ENCODE measurements at regions not wholly inside any gene's neighbourhood (a gene's known extent, or its start where the extent isn't known, plus 50 kb on each side); places are given as distances from the start of the nearest gene placed in this dataset.

DNA sequence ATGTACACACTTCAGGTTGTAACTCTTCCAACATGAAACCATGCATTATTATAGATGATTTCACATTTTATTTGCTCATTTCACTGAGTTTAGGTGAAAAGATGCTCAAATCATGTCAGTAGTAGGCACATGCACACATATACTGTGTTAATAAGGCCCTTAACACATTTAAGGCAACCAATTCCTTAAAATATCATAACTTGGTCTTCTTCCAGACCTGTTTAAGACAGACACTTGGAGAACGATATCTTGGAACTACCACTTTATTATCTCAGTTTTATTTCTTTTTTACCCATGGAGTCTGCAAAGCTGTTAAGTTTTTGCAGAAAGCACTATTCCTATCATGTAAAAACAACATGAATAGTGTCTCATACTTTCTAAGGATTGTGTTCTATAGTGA is 395.2 kb upstream of the MIR17HG start:
- no peak for DNase-seq (ENCODE audit: extremely low spot score, insufficient read length, low read depth)
- FAIRE-seq: no peak

GRCh38 chr13:90954605-90955195 is 392.8 kb upstream of the MIR17HG start:
- DNase-seq (ENCODE audit: extremely low spot score, insufficient read length, low read depth) (no peak), FAIRE-seq (no peak)

DNA sequence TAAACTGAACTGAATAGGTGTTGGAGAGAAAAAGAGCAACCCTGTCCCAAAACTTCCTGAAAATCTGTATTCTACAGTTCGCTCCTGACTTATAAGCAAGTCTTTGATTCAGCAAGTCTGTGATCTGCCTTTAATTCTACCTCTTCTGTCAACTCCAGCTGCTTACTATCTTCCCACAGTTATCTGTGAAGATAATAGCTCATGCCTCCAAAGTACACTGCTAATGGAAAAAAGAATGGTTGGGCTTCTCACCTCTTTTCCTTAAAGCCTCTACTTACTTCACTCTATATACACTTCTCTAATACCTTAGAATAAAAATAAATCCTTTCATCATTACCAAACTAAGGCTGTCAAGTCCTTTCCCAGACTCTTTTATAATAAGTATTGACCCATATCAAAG is 391.5 kb upstream of the MIR17HG start:
- no peak for DNase-seq (ENCODE audit: extremely low spot score, insufficient read length, low read depth)
- no peak for FAIRE-seq

DNA sequence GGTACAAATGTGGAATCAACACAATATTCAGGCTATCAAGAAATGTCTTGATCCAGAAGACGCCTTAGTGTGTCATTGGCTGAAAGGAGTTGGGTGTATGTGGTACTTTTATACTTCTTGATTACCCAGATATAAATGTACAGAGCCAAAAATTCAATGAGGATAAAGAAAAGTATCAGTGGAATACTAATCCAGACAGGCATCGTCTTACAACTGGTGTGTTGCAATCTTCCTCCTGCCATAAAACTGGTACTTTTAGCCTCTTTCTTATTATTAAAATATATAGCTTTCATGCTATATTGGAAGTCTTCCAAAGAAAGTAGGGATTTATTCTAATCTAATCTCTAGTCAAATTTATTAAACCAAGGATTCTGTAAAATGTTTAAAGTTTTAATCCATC is 388.6 kb upstream of the MIR17HG start:
- DNase-seq (ENCODE audit: extremely low spot score, insufficient read length, low read depth) (no peak), FAIRE-seq (no peak)

DNA sequence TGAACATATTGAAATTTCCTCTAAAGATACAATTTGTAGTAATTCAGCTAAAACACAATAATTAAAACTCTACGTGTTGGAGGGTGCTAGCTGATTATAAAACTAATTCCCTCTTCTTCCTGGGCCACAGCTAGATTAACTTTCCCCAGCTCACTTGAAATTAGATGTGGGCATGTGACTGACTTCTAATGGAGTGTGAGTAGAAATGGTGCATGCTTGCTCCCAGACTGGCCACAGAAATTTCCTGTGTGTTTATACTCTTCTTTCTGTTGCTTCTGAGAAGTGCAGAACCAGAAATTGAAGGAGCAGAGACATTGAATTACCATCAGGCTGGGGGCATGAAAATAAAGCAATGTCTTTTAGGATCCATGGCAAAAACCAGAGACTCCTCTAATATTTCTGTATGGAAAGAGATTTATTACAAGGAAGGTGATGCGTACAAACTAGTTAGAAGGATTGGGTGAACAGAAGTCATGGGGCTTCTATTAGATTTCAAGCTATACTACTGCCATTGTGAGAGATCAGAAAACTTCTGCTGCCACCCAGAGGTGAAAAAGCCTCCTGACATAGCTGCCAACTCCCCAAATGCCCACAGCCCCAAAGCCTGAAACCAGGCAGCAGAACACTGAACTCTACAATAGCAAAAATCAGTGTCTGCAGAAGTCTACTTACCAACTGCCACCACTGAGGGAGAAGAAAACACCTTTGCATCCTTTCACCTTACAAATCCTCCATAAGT is 379.2 kb upstream of the MIR17HG start:
- DNase-seq (ENCODE audit: extremely low spot score, insufficient read length, low read depth) (no peak), FAIRE-seq (no peak)

- DNase-seq (ENCODE audit: extremely low spot score, insufficient read length, low read depth) (no peak), FAIRE-seq (no peak)
Observed at GRCh38 chr13:90974249-90974975, 373.1 kb upstream of the MIR17HG start.

GRCh38 chr13:90979059-90979458 is 368.4 kb upstream of the MIR17HG start:
- FAIRE-seq: no peak
- DNase-seq (ENCODE audit: extremely low spot score, insufficient read length, low read depth): no peak

- DNase-seq (ENCODE audit: extremely low spot score, insufficient read length, low read depth): no peak
- no peak for FAIRE-seq
Observed at GRCh38 chr13:90984756-90985155, 362.7 kb upstream of the MIR17HG start.

- no peak for FAIRE-seq
- no peak for DNase-seq (ENCODE audit: extremely low spot score, insufficient read length, low read depth)
Observed at GRCh38 chr13:90995001-90995400, 352.5 kb upstream of the MIR17HG start.

DNA sequence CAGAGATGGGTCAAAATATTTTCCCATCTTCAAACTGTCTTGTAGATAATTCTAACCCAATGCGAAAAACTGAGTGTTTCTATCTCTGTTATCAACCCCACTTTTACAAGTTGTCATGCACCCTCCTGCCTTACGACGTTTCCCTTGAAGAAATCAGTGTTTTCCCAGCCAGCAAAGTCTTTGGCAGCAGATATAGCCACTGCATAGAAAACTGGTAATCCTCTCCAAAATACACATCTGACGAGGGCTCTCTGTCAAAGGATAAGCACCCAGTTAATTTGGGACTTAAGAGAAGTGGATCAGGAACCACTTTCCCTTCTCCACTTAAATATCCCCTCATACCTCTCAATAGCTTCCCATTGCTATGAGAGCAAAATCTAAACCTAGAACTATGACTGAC is 351.9 kb upstream of the MIR17HG start:
- no peak for FAIRE-seq
- no peak for DNase-seq (ENCODE audit: extremely low spot score, insufficient read length, low read depth)

DNA sequence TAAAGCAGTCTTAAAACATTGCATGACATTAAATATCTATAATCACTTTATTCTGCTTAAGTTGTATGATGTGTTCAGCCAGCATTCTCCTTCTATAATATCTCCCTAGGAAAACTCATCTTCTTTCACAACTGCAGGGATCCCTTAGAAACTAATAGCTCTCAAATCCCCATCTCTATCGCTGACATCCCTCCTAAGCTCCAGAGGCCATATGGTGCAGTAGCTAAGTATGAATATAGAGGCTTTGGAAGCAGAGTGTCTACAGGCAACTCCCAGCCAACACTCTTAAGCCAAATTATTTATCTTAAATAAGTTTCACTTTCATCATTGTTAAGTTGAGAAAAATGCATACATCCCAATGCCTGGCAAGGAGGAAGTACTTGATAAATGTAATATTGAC is 349.5 kb upstream of the MIR17HG start:
- DNase-seq (ENCODE audit: extremely low spot score, insufficient read length, low read depth) (no peak), FAIRE-seq (no peak)

GRCh38 chr13:90999401-90999800 is 348.1 kb upstream of the MIR17HG start:
- DNase-seq (ENCODE audit: extremely low spot score, insufficient read length, low read depth): no peak
- FAIRE-seq: no peak

DNA sequence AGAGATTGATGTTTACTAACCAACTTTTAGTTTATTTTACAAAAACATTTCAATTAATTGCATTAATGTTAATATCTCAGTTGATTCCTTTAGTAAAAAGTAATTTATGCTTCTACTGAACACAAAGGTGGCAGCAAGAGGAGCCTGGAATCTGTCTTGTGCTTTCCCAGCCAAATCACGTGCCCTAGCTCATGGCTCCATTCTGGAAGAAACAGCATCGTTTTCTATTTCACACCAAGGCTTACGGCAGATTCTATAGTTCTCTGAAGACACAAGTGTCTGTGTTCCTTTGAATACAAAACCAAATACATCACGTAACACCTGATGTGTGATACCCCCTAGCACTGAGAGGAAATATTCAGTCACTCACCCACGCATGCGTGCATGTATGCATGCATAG is 346.1 kb upstream of the MIR17HG start:
- FAIRE-seq (no peak), DNase-seq (ENCODE audit: extremely low spot score, insufficient read length, low read depth) (no peak)

GRCh38 chr13:91014696-91015095 is 332.8 kb upstream of the MIR17HG start:
- DNase-seq (ENCODE audit: extremely low spot score, insufficient read length, low read depth) (no peak), FAIRE-seq (no peak)

- FAIRE-seq (peak; percentile 58), DNase-seq (ENCODE audit: extremely low spot score, insufficient read length, low read depth) (peak; percentile 29)
Observed at GRCh38 chr13:91017031-91017668, 330.3 kb upstream of the MIR17HG start.

DNA sequence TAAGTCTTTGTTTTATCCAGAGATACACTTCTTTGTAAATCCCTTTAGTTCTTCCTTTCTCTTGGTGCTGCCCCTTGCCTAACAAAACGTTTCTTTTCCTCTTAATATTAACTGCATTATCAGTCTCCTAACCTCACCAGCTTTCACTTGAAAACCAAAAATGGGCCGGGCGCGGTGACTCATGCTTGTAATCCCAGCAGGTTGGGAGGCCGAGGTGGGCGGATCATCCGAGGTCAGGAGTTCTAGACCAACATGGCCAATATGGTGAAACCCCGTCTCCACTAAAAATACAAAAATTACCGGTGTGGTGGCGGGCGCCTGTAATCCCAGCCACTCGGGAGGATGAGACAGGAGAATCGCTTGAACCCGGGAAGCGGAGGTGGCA is 329.8 kb upstream of the MIR17HG start:
- DNase-seq (ENCODE audit: extremely low spot score, insufficient read length, low read depth): no peak
- no peak for FAIRE-seq

GRCh38 chr13:91020461-91021034 is 326.9 kb upstream of the MIR17HG start:
- FAIRE-seq (no peak), DNase-seq (ENCODE audit: extremely low spot score, insufficient read length, low read depth) (no peak)

GRCh38 chr13:91024157-91024792 is 323.2 kb upstream of the MIR17HG start:
- DNase-seq (ENCODE audit: extremely low spot score, insufficient read length, low read depth): no peak
- no peak for FAIRE-seq

- DNase-seq (ENCODE audit: extremely low spot score, insufficient read length, low read depth) (no peak), FAIRE-seq (no peak)
Observed at GRCh38 chr13:91025442-91025841, 322.0 kb upstream of the MIR17HG start.

- DNase-seq (ENCODE audit: extremely low spot score, insufficient read length, low read depth) (no peak), FAIRE-seq (no peak)
Observed at GRCh38 chr13:91031508-91031907, 316.0 kb upstream of the MIR17HG start.

Data from GM18507 (cell line).